IMR-90 (cell line): ENCODE measurements at regions not wholly inside any gene's neighbourhood (a gene's known extent, or its start where the extent isn't known, plus 50 kb on each side); places are given as distances from the start of the nearest gene placed in this dataset.

ENCODE experiments used
- ATAC-seq: fragments of 200-7000 bp; cut with Tn5 transposase; 2 replicates; pipeline ENCODE4 v1.9.1; 2020; ENCODE audit warnings: low read depth, mild to moderate bottlenecking, moderate library complexity
- BruUV-seq: library from RNA; stranded (reverse); fragments of 400-500 nt; replicated peaks from 2 replicates; lab custom pipeline; 2021; lab: Mats Ljungman, UMichigan
- CTCF ChIA-PET: fragments of 300-600 bp; formaldehyde crosslinking; extraction: SDS; loops from one replicate; lab custom pipeline; 2021; ENCODE audit warnings: antibody characterized with exemption; lab: Yijun Ruan, JAX
- POLR2A ChIA-PET: fragments of 300-600 bp; sonication (Branson Sonifier 250); formaldehyde crosslinking; loops from one replicate; lab custom pipeline; 2022; ENCODE audit warnings: antibody characterized with exemption; ENCODE audit not compliant: unreplicated experiment; lab: Charles Lee
- DNase-seq: peaks from one replicate; pipeline ENCODE4 v3.0.0; 2013
- H2AFZ ChIP-seq: replicated peaks from 2 replicates; pipeline ENCODE3; 2013; ENCODE audit warnings: low read length, mild to moderate bottlenecking; ENCODE audit not compliant: poor library complexity
- H2AK5ac ChIP-seq: 2 replicates; pipeline ENCODE4 v1.6.1; 2013; ENCODE audit warnings: low read depth, low read length, inconsistent platforms
- H2AK9ac ChIP-seq: replicated peaks from 2 replicates; pipeline ENCODE3; 2013; ENCODE audit warnings: mild to moderate bottlenecking, low read depth, low read length, moderate library complexity; ENCODE audit not compliant: poor library complexity
- H2BK120ac ChIP-seq: 2 replicates; pipeline ENCODE4 v1.6.1; 2013; ENCODE audit warnings: low read depth, low read length, inconsistent platforms
- H2BK15ac ChIP-seq: 3 replicates; pipeline ENCODE4 v1.6.1; 2013; ENCODE audit warnings: low read depth, low read length, inconsistent platforms
- H2BK20ac ChIP-seq: 2 replicates; pipeline ENCODE4 v1.6.1; 2013; ENCODE audit warnings: low read depth, mild to moderate bottlenecking, inconsistent platforms, low read length, moderate library complexity
- H2BK5ac ChIP-seq: 2 replicates; pipeline ENCODE4 v1.6.1; 2013; ENCODE audit warnings: mild to moderate bottlenecking, low read depth, low read length, inconsistent platforms; ENCODE audit not compliant: poor library complexity, severe bottlenecking
- H3K14ac ChIP-seq: replicated peaks from 2 replicates; pipeline ENCODE4 v1.6.1; 2013; ENCODE audit warnings: low read depth, low read length, inconsistent platforms
- H3K18ac ChIP-seq: 2 replicates; pipeline ENCODE4 v1.6.1; 2013; ENCODE audit warnings: low read depth, low read length, control low read depth
- H3K23ac ChIP-seq: 2 replicates; pipeline ENCODE4 v1.6.1; 2013; ENCODE audit warnings: low read depth, low read length, inconsistent platforms
- H3K27ac ChIP-seq: 2 replicates; pipeline ENCODE4 v1.5.1; 2013; ENCODE audit warnings: mild to moderate bottlenecking, control low read depth, low read length; ENCODE audit not compliant: insufficient read depth
- H3K27me3 ChIP-seq: 2 replicates; pipeline ENCODE4 v1.6.1; 2013; ENCODE audit warnings: low read length; ENCODE audit not compliant: control insufficient read depth, insufficient read depth
- H3K36me3 ChIP-seq: 2 replicates; pipeline ENCODE4 v1.6.1; 2013; ENCODE audit warnings: low read length, mixed read lengths; ENCODE audit not compliant: control insufficient read depth, insufficient read depth
- H3K4ac ChIP-seq: 2 replicates; pipeline ENCODE4 v1.6.1; 2013; ENCODE audit warnings: low read depth, low read length, inconsistent platforms
- H3K4me1 ChIP-seq: 2 replicates; pipeline ENCODE4 v1.6.1; 2013; ENCODE audit warnings: low read length, mixed read lengths; ENCODE audit not compliant: control insufficient read depth, insufficient read depth
- H3K4me2 ChIP-seq: 2 replicates; pipeline ENCODE4 v1.6.1; 2013; ENCODE audit warnings: low read depth, mild to moderate bottlenecking, control low read depth, low read length, moderate library complexity
- H3K4me3 ChIP-seq: 2 replicates; pipeline ENCODE4 v1.5.1; 2013; ENCODE audit warnings: low read depth, mild to moderate bottlenecking, control low read depth, low read length, moderate library complexity; ENCODE audit not compliant: insufficient read depth
- H3K56ac ChIP-seq: 2 replicates; pipeline ENCODE4 v1.6.1; 2013; ENCODE audit warnings: low read length, inconsistent platforms; ENCODE audit not compliant: insufficient read depth; ENCODE audit errors: extremely low read depth
- H3K79me1 ChIP-seq, 2 experiments: 2 replicates each; pipeline ENCODE4 v1.6.1; 2013; ENCODE audit warnings: low read length in 2 of 2, inconsistent platforms in 1 of 2, low read depth in 1 of 2
- H3K9ac ChIP-seq: 2 replicates; pipeline ENCODE4 v1.6.1; 2013; ENCODE audit warnings: low read depth, low read length, control low read depth
- H3K9me1 ChIP-seq: 2 replicates; pipeline ENCODE4 v1.6.1; 2013; ENCODE audit warnings: low read length, inconsistent platforms; ENCODE audit not compliant: insufficient read depth
- H3K9me3 ChIP-seq: 2 replicates; pipeline ENCODE4 v1.6.1; 2013; ENCODE audit warnings: low read length; ENCODE audit not compliant: control insufficient read depth, insufficient read depth
- H4K20me1 ChIP-seq: 2 replicates; pipeline ENCODE4 v1.6.1; 2013; ENCODE audit warnings: low read length, inconsistent platforms; ENCODE audit not compliant: insufficient read depth
- H4K5ac ChIP-seq: 2 replicates; pipeline ENCODE4 v1.6.1; 2013; ENCODE audit warnings: mild to moderate bottlenecking, low read depth, low read length, control low read depth
- H4K8ac ChIP-seq, 2 experiments: 2 replicates each; pipeline ENCODE4 v1.6.1; 2013; ENCODE audit warnings: low read depth in 2 of 2, low read length in 2 of 2, control low read depth in 1 of 2, inconsistent platforms in 1 of 2
- H4K91ac ChIP-seq: 2 replicates; pipeline ENCODE4 v1.6.1; 2013; ENCODE audit warnings: low read depth, low read length, inconsistent platforms; ENCODE audit not compliant: insufficient read depth
- FOS ChIP-seq: fragments of 150-350 bp; IDR thresholded peaks from 2 replicates; pipeline ENCODE4 v1.6.1; 2016; ENCODE audit warnings: low read depth, low read length
- WGBS, 2 experiments: methylation state at CpG; one replicate each; pipeline versions ENCODE4 v1.1.5 to v1.1.7; 2013; ENCODE audit warnings: missing lambda C conversion rate in 2 of 2; ENCODE audit not compliant: insufficient read length in 1 of 2; ENCODE audit errors: extremely low coverage in 2 of 2; 5-methylcytosine and 5-hydroxymethylcytosine counted together
- dilution Hi-C: fragments of 300-500 bp; cut with HindIII; formaldehyde crosslinking; loops from one replicate; pipeline ENCODE4 v1.14.3; 2018; ENCODE audit warnings: low sequenced_read_pairs; ENCODE audit not compliant: unreplicated experiment
- in situ Hi-C: fragments of 300-500 bp; cut with MboI; formaldehyde crosslinking; loops from 3 replicates; pipeline ENCODE4 v1.14.3; 2019; ENCODE audit warnings: low sequenced_read_pairs, inconsistent platforms, mixed read lengths
- intact Hi-C: fragments of 100-400 bp; cut with micrococcal nuclease; formaldehyde crosslinking; loops from 2 replicates; pipeline ENCODE4 v1.10.0; 2022

DNA sequence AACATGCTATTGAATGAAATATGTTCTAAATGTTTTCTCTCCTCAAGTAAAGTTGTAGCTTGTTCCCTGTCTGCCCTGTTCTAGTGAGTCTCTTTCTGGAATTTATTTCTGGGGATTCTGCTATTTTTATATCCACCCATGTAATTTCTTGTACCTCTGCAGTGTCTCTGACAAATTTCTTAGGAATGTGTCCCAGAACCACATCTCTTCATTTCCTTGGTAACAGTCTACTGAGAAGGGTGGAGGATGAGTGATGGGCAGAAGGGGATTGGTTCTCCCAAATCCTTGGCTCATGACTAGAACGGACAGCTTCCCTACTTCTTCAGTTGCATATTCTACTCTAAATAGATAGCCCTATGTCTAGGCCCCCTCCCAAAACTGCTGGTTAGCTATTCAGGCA is 490.6 kb upstream of the LINC00305 start:
- no peaks in the 10 kb centered on the region for H3K4me1 ChIP-seq
- no peak overlapping the region for H3K4me3 ChIP-seq
- no peak overlapping the region for H2AK9ac ChIP-seq
- ChIA-PET POLR2A (no interaction called here), CTCF (no interaction called here)
- H3K9me3 ChIP-seq = peaks cover 12% of the 10 kb centered on the region
- H3K56ac ChIP-seq = no peak overlapping the region
- no peak overlapping the region for H3K18ac ChIP-seq
- no peak overlapping the region for H3K14ac ChIP-seq
- no peak for TF ChIP-seq FOS
- H3K9ac ChIP-seq = no peak overlapping the region
- no peak overlapping the region for H3K27ac ChIP-seq
- no peaks in the 10 kb centered on the region for H3K9me1 ChIP-seq
- in situ Hi-C loops (no loop called here), dilution Hi-C loops (no loop called here), intact Hi-C loops (no loop called here)
- WGBS, 2 experiments = no CpG with 5 or more reads among the region's 1 CpG
- no peak overlapping the region for H3K4me2 ChIP-seq
- H4K20me1 ChIP-seq = no peaks in the 10 kb centered on the region
- H2BK20ac ChIP-seq = no peak overlapping the region
- H3K23ac ChIP-seq = no peak overlapping the region
- H3K36me3 ChIP-seq = no peaks in the 10 kb centered on the region
- no peak overlapping the region for H4K8ac ChIP-seq
- H2AK5ac ChIP-seq = no peak overlapping the region
- H3K79me1 ChIP-seq = no peaks in the 10 kb centered on the region
- no peak overlapping the region for H2BK15ac ChIP-seq
- no peak overlapping the region for H3K4ac ChIP-seq
- BruUV-seq = no TSS peak
- no peak overlapping the region for H4K5ac ChIP-seq
- ATAC-seq (no peak), DNase-seq (no peak)
- no peak overlapping the region for H2BK5ac ChIP-seq
- no peak overlapping the region for H4K91ac ChIP-seq
- H2BK120ac ChIP-seq = no peak overlapping the region
- H3K27me3 ChIP-seq = no peaks in the 10 kb centered on the region
- no peak overlapping the region for H2AFZ ChIP-seq
